Common myeloid progenitor, CD34-positive (primary cell): ENCODE measurements at regions not wholly inside any gene's neighbourhood (a gene's known extent, or its start where the extent isn't known, plus 50 kb on each side); places are given as distances from the start of the nearest gene placed in this dataset.

Experiments used
- CTCF ChIA-PET: fragments of 350-600 bp; sonication (Branson Sonifier 250); formaldehyde crosslinking; loops from one replicate; lab custom pipeline; 2021; ENCODE audit warnings: antibody characterized with exemption; lab: Charles Lee
- POLR2A ChIA-PET: fragments of 350-600 bp; sonication (Branson Sonifier 250); formaldehyde crosslinking; loops from one replicate; lab custom pipeline; 2021; ENCODE audit warnings: antibody characterized with exemption; lab: Charles Lee
- DNase-seq, 3 donors: peaks; one replicate each; pipeline versions ENCODE4 v3.0.0 to v3.0.0-alpha.2; 2013
- H3K27ac ChIP-seq, 2 experiments: 1 replicate in 1 of 2; 2 replicates in 1 of 2; pipeline ENCODE4 v1.7.0; 2013; ENCODE audit warnings: inconsistent platforms in 2 of 2, low read length in 2 of 2, mild to moderate bottlenecking in 2 of 2, low read depth in 1 of 2, moderate library complexity in 1 of 2; ENCODE audit not compliant: severe bottlenecking in 2 of 2, insufficient read depth in 1 of 2, poor library complexity in 1 of 2
- H3K27me3 ChIP-seq, 5 experiments: replicated peaks in 2 of 5; 1 replicate in 3 of 5; 2 replicates in 2 of 5; pipeline versions ENCODE4 v1.6.1 to v1.7.0; 2013; ENCODE audit warnings: low read length in 4 of 5, mild to moderate bottlenecking in 2 of 5, moderate library complexity in 2 of 5, inconsistent platforms in 1 of 5; ENCODE audit not compliant: insufficient read depth in 5 of 5, control insufficient read depth in 4 of 5
- H3K36me3 ChIP-seq, 4 experiments: 1 replicate in 2 of 4; 2 replicates in 2 of 4; pipeline versions ENCODE4 v1.6.1 to v1.7.0; 2013; ENCODE audit warnings: low read length in 3 of 4, control low read depth in 1 of 4, mild to moderate bottlenecking in 1 of 4; ENCODE audit not compliant: control insufficient read depth in 4 of 4, insufficient read depth in 4 of 4
- H3K4me1 ChIP-seq, 4 experiments: 1 replicate in 3 of 4; 2 replicates in 1 of 4; pipeline versions ENCODE4 v1.6.1 to v1.7.1; 2013; ENCODE audit warnings: low read length in 3 of 4, mild to moderate bottlenecking in 3 of 4, control low read depth in 1 of 4, inconsistent platforms in 1 of 4, moderate library complexity in 1 of 4; ENCODE audit not compliant: control insufficient read depth in 4 of 4, insufficient read depth in 4 of 4; ENCODE audit errors: control extremely low read depth in 1 of 4
- H3K4me3 ChIP-seq, 7 experiments: 1 replicate in 4 of 7; 2 replicates in 3 of 7; pipeline versions ENCODE4 v1.5.1 to v1.7.0; 2013; ENCODE audit warnings: mild to moderate bottlenecking in 7 of 7, low read length in 6 of 7, moderate library complexity in 6 of 7, inconsistent platforms in 2 of 7, low read depth in 2 of 7, control low read depth in 1 of 7; ENCODE audit not compliant: insufficient read depth in 4 of 7, control insufficient read depth in 1 of 7; ENCODE audit errors: extremely low read depth in 1 of 7
- H3K9me3 ChIP-seq, 5 experiments: 1 replicate in 4 of 5; 2 replicates in 1 of 5; pipeline versions ENCODE4 v1.6.1 to v1.7.1; 2013; ENCODE audit warnings: low read length in 4 of 5, mild to moderate bottlenecking in 2 of 5, inconsistent platforms in 1 of 5, low read depth in 1 of 5, moderate library complexity in 1 of 5; ENCODE audit not compliant: control insufficient read depth in 4 of 5, insufficient read depth in 2 of 5; ENCODE audit errors: control extremely low read depth in 1 of 5
- WGBS: methylation state at CpG from one replicate; pipeline ENCODE4 v1.1.5; 2013; ENCODE audit not compliant: insufficient coverage; 5-methylcytosine and 5-hydroxymethylcytosine counted together

- H3K27me3 ChIP-seq, result peaks cover 0 to 6% (median 0%) of the 10 kb centered on the region in 5 experiments
- H3K36me3 ChIP-seq, result no peaks in the 10 kb centered on the region
- H3K27ac ChIP-seq, result no peak overlapping the region
- peaks cover 0 to 11% (median 5%) of the 10 kb centered on the region in 5 experiments for H3K9me3 ChIP-seq
- 92% methylated on average over 4 of the region's 11 CpGs for WGBS
- H3K4me3 ChIP-seq, result no peak overlapping the region
- no peaks in the 10 kb centered on the region for H3K4me1 ChIP-seq
- DNase-seq, result no peak
- ChIA-PET CTCF (interaction anchor here (1.1 to 1.3 kb wide), 2 partner anchors 11 to 41 kb away, joined by 3 read pairs; no protein-coding TSS in a partner anchor), POLR2A (interaction anchor here (0.6 kb wide), 1 partner anchor 112 kb away, joined by 3 read pairs; no protein-coding TSS in a partner anchor)
Observed at GRCh38 chr10:70966646-70967553, 78.5 kb upstream of the PCBD1 start.

GRCh38 chr10:70967591-70968587 lies 79.5 kb upstream of the PCBD1 start:
- WGBS, result 95% methylated on average over 13 of the region's 15 CpGs
- CTCF ChIA-PET, result interaction anchor here (1.1 to 1.3 kb wide), 2 partner anchors 10 to 42 kb away, joined by 3 read pairs; no protein-coding TSS in a partner anchor
- H3K4me1 ChIP-seq, result no peaks in the 10 kb centered on the region

GRCh38 chr10:70969188-70969587 lies 80.8 kb upstream of the PCBD1 start:
- CTCF ChIA-PET, result no interaction called here

More at GRCh38 chr10:70967591-70968587, 79.5 kb upstream of the PCBD1 start:
- Histone ChIP-seq H3K4me3 (no peak overlapping the region), H3K36me3 (no peaks in the 10 kb centered on the region), H3K9me3 (peaks cover 0 to 11% (median 5%) of the 10 kb centered on the region in 5 experiments), H3K27me3 (peaks cover 0 to 6% (median 0%) of the 10 kb centered on the region in 5 experiments), H3K27ac (no peak overlapping the region)
- POLR2A ChIA-PET, result interaction anchor here (0.6 kb wide), 1 partner anchor 113 kb away, joined by 3 read pairs; no protein-coding TSS in a partner anchor
- peak in 2 of 3 donors; percentile 22 to 43 for DNase-seq

GRCh38 chr10:70970830-70971229 lies 82.5 kb upstream of the PCBD1 start:
- ChIA-PET POLR2A (no interaction called here), CTCF (no interaction called here)
- DNase-seq, result no peak
- Histone ChIP-seq H3K4me3 (no peak overlapping the region), H3K36me3 (no peaks in the 10 kb centered on the region), H3K27ac (no peak overlapping the region), H3K4me1 (no peaks in the 10 kb centered on the region), H3K27me3 (peaks cover 0 to 2% (median 0%) of the 10 kb centered on the region in 5 experiments), H3K9me3 (peaks cover 0 to 11% (median 5%) of the 10 kb centered on the region in 5 experiments)
- 90% methylated on average over 5 of the region's 5 CpGs for WGBS

More at GRCh38 chr10:70969188-70969587, 80.8 kb upstream of the PCBD1 start:
- H3K9me3 ChIP-seq, result peaks cover 0 to 11% (median 5%) of the 10 kb centered on the region in 5 experiments
- H3K27me3 ChIP-seq, result peaks cover 0 to 2% (median 0%) of the 10 kb centered on the region in 5 experiments
- H3K36me3 ChIP-seq, result no peaks in the 10 kb centered on the region
- H3K4me1 ChIP-seq, result no peaks in the 10 kb centered on the region
- POLR2A ChIA-PET, result no interaction called here
- no peak overlapping the region for H3K27ac ChIP-seq
- no peak overlapping the region for H3K4me3 ChIP-seq
- WGBS, result 100% methylated on average over 2 of the region's 6 CpGs
- no peak for DNase-seq

GRCh38 chr10:70973275-70973674 lies 84.9 kb upstream of the PCBD1 start:
- POLR2A ChIA-PET, result no interaction called here
- H3K9me3 ChIP-seq, result peaks cover 0 to 11% (median 5%) of the 10 kb centered on the region in 5 experiments
- CTCF ChIA-PET, result no interaction called here
- no peak overlapping the region for H3K27ac ChIP-seq
- H3K27me3 ChIP-seq, result peaks cover 0 to 2% (median 0%) of the 10 kb centered on the region in 5 experiments
- H3K4me3 ChIP-seq, result no peak overlapping the region
- no peak for DNase-seq
- no peaks in the 10 kb centered on the region for H3K36me3 ChIP-seq
- no peaks in the 10 kb centered on the region for H3K4me1 ChIP-seq

GRCh38 chr10:70974351-70974901 lies 86.1 kb upstream of the PCBD1 start:
- CTCF ChIA-PET, result interaction anchor here (1.2 kb wide), 1 partner anchor 234 kb away, joined by 3 read pairs; no protein-coding TSS in a partner anchor
- H3K27me3 ChIP-seq, result peaks cover 0 to 2% (median 0%) of the 10 kb centered on the region in 5 experiments
- H3K9me3 ChIP-seq, result peaks cover 0 to 11% (median 5%) of the 10 kb centered on the region in 5 experiments
- POLR2A ChIA-PET, result no interaction called here
- 57% methylated on average over 3 of the region's 5 CpGs for WGBS
- no peaks in the 10 kb centered on the region for H3K4me1 ChIP-seq
- H3K36me3 ChIP-seq, result no peaks in the 10 kb centered on the region
- DNase-seq, result peak in 2 of 3 donors; percentile 40 to 59
- H3K4me3 ChIP-seq, result no peak overlapping the region
- no peak overlapping the region for H3K27ac ChIP-seq
